ENCODE measurements at regions not wholly inside any gene's neighbourhood (a gene's known extent, or its start where the extent isn't known, plus 50 kb on each side); places are given as distances from the start of the nearest gene placed in this dataset.

DNA sequence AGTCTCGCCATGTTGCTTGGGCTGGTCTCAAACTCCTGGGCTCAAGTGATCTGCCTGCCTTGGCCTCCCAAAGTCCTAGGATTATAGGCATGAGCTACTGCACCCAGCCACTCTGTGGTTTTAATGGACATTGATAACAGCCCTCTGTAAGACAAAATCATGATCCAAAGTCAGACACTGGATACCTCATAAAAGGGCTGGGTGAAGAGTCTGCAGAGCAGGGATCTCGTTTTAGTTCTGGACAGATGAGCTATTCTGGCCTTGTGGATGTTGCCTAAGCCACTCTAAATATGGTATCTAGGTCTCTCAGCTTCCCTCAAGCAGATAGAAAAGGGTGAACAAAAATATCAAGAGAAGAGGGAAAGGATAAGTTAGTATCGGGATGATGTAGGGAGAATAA lies 133.4 kb upstream of the OSMR start:
- H3K9me3 ChIP-seq, result no peaks in the 10 kb centered on the region
- TF ChIP-seq POLR2A (IDR thresholded peaks at IDR 0.05), result no peak
- intact Hi-C loops (cut with DNase I), result no loop called here
- H3K4me3 ChIP-seq, result no peak overlapping the region
- no peaks in the 10 kb centered on the region for H3K27me3 ChIP-seq (replicated peaks; ENCODE audit: insufficient read depth)
- no peaks in the 10 kb centered on the region for H3K4me1 ChIP-seq (replicated peaks)
- no peaks in the 10 kb centered on the region for H3K36me3 ChIP-seq
- 82% methylated on average over 3 of the region's 3 CpGs for WGBS
- H3K27ac ChIP-seq, result no peak overlapping the region
- no peak for DNase-seq (ENCODE audit: low spot score)

DNA sequence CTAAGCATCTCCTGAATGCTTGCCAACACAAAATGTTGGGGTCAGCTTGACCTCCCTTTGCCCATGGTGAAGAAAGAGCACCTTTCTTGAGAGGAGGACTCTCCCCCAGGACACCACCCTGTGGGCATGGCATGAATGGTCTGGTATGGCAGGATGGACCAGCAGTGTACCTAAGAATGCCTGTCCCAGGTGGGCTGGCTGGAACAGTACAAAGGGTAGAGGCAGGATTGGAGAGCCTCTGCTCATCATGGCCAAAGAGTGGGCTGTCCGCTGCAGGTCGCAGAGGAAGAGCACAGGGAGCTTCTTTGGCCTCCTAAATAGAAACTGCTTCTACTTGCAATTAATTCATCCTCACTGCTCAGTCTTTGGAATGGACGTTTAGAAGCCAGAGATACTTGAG lies 131.6 kb upstream of the OSMR start:
- Histone ChIP-seq H3K4me1 (replicated peaks) (no peaks in the 10 kb centered on the region), H3K27ac (no peak overlapping the region), H3K36me3 (no peaks in the 10 kb centered on the region), H3K9me3 (no peaks in the 10 kb centered on the region), H3K4me3 (no peak overlapping the region), H3K27me3 (replicated peaks; ENCODE audit: insufficient read depth) (no peaks in the 10 kb centered on the region)
- WGBS, result 85% methylated on average over 3 of the region's 3 CpGs
- intact Hi-C loops (cut with DNase I), result no loop called here
- DNase-seq (ENCODE audit: low spot score), result no peak
- TF ChIP-seq, protein P1, sequence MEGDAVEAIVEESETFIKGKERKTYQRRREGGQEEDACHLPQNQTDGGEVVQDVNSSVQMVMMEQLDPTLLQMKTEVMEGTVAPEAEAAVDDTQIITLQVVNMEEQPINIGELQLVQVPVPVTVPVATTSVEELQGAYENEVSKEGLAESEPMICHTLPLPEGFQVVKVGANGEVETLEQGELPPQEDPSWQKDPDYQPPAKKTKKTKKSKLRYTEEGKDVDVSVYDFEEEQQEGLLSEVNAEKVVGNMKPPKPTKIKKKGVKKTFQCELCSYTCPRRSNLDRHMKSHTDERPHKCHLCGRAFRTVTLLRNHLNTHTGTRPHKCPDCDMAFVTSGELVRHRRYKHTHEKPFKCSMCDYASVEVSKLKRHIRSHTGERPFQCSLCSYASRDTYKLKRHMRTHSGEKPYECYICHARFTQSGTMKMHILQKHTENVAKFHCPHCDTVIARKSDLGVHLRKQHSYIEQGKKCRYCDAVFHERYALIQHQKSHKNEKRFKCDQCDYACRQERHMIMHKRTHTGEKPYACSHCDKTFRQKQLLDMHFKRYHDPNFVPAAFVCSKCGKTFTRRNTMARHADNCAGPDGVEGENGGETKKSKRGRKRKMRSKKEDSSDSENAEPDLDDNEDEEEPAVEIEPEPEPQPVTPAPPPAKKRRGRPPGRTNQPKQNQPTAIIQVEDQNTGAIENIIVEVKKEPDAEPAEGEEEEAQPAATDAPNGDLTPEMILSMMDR (IDR thresholded peaks at IDR 0.05), result no peak
- TF ChIP-seq POLR2AphosphoS5 (IDR thresholded peaks at IDR 0.05), result no peak
- no peak for TF ChIP-seq POLR2A (IDR thresholded peaks at IDR 0.05)

DNA sequence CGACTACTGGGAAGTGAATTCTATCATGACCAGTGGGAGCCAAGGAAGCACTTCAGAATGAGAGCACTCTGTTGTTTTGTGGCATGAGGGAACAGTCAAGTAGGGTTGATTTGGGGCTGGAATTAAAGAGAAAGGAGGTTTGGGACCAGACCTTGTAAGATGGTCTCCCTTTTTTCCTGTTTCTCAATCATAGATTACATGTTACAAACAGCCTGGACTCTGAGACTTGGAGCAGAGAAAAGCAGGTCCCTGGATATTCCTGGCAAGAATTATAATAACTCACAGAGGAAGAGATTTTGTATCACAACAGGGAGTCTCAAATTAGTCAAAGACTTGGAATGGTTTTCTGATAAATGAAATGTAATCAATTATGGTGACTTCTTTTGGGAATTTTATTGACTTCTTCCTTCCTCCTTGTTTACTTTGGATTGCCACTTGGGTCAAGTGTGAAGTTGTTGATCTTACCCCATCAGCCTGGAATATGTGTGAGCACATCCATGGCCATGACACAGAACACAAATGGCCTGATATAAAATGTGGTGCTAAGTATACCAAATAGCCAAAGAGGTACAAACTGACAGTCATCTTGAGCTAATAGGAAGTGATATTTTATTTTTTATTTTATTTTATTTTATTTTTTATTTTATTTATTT lies 131.0 kb upstream of the OSMR start:
- DNase-seq (ENCODE audit: low spot score), result no peak
- Histone ChIP-seq H3K36me3 (no peaks in the 10 kb centered on the region), H3K4me3 (no peak overlapping the region), H3K27me3 (replicated peaks; ENCODE audit: insufficient read depth) (no peaks in the 10 kb centered on the region), H3K4me1 (replicated peaks) (no peaks in the 10 kb centered on the region), H3K9me3 (no peaks in the 10 kb centered on the region), H3K27ac (no peak overlapping the region)
- intact Hi-C loops (cut with DNase I), result no loop called here
- TF ChIP-seq POLR2A (IDR thresholded peaks at IDR 0.05), result no peak
- TF ChIP-seq POLR2AphosphoS5 (IDR thresholded peaks at IDR 0.05), result no peak
- TF ChIP-seq, protein P1 (IDR thresholded peaks at IDR 0.05), result no peak
- WGBS, result 68% methylated on average over 1 of the region's 1 CpG

DNA sequence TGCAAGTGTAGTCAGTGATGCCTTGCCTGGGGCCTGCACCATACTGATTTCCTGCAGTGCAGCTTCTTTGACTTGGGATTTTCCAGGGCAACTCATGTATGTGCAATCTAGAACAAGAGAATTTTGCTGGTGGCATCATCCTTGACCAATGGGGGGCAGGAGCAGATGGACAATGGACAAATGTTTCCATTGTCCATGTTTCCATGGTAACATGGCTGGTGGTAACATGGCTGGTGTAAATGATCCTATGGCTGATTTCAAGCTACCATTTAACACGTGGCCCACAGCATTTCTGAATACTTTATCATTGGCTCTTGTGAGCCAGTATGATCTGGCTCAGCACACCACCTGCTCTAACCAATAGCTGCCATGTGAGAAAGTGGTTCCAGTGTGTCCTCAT lies 130.1 kb upstream of the OSMR start:
- H3K36me3 ChIP-seq, result no peaks in the 10 kb centered on the region
- no peaks in the 10 kb centered on the region for H3K27me3 ChIP-seq (replicated peaks; ENCODE audit: insufficient read depth)
- WGBS, result 100% methylated on average over 1 of the region's 1 CpG
- no peaks in the 10 kb centered on the region for H3K4me1 ChIP-seq (replicated peaks)
- H3K9me3 ChIP-seq, result no peaks in the 10 kb centered on the region
- no peak overlapping the region for H3K27ac ChIP-seq
- no peak for DNase-seq (ENCODE audit: low spot score)
- no peak for TF ChIP-seq POLR2A (IDR thresholded peaks at IDR 0.05)
- TF ChIP-seq, protein P1 (IDR thresholded peaks at IDR 0.05), result no peak
- TF ChIP-seq POLR2AphosphoS5 (IDR thresholded peaks at IDR 0.05), result no peak
- H3K4me3 ChIP-seq, result no peak overlapping the region
- intact Hi-C loops (cut with DNase I), result no loop called here

DNA sequence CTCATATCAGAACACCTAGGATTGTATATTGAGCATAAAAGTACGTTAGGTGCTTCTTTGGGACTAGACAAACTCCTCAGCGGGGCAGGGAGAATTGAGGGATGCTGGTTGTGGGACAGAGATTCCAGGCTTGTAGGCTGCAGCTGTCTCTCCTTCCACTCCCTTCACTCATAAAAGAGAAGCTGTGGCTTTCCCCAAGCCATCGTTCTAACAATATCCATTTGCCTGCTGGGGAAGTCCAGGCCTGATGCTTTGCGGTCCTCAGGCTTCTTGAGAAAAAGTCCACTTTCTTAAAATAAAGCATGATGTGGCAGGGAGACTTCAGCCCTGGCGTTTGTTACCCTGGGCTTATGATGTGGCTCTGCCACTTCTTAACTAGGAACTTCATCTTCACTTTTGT lies 129.3 kb upstream of the OSMR start:
- H3K9me3 ChIP-seq, result no peaks in the 10 kb centered on the region
- 49% methylated on average over 5 of the region's 5 CpGs for WGBS
- TF ChIP-seq POLR2A (IDR thresholded peaks at IDR 0.05), result no peak
- TF ChIP-seq, protein P1 (IDR thresholded peaks at IDR 0.05), result no peak
- TF ChIP-seq POLR2AphosphoS5 (IDR thresholded peaks at IDR 0.05), result no peak
- H3K4me1 ChIP-seq (replicated peaks), result no peaks in the 10 kb centered on the region
- intact Hi-C loops (cut with DNase I), result no loop called here
- DNase-seq (ENCODE audit: low spot score), result no peak
- no peaks in the 10 kb centered on the region for H3K27me3 ChIP-seq (replicated peaks; ENCODE audit: insufficient read depth)
- H3K4me3 ChIP-seq, result no peak overlapping the region
- H3K36me3 ChIP-seq, result no peaks in the 10 kb centered on the region
- no peak overlapping the region for H3K27ac ChIP-seq
